COR-L47 (cell line): ENCODE measurements at regions not wholly inside any gene's neighbourhood (a gene's known extent, or its start where the extent isn't known, plus 50 kb on each side); places are given as distances from the start of the nearest gene placed in this dataset.

ENCODE experiments used
- DNase-seq: peaks from one replicate; lab custom pipeline; 2025; lab: John Stamatoyannopoulos, UW

DNA sequence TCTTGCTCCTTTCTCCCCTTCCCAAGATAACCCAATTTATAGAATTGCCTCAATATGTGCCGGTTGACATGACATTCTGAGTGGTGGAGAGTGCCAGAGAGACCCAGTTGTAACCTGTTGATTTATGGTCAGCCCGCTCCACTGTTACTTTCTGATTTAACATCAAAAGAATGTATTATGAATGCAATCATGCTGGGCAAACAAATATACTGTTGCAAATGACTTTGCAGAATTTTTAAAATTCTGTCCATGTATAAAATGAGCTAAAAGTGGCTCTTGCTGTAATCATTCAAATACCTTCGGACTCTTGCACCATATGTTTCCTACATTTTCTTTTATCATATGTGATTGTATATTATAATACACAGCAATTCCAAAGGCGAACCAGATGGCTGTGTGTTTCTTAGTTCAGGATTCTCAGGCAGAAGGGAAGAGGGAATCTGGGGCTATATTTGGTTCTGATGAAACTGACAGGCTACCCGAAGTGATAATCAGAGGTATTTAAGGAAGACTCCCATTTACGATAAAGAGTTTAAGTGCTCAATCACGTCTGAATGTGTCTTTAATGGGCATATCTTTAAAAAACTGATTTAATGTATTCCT lies 131.7 kb downstream of the CLCN4 start:
- DNase-seq: no peak

DNA sequence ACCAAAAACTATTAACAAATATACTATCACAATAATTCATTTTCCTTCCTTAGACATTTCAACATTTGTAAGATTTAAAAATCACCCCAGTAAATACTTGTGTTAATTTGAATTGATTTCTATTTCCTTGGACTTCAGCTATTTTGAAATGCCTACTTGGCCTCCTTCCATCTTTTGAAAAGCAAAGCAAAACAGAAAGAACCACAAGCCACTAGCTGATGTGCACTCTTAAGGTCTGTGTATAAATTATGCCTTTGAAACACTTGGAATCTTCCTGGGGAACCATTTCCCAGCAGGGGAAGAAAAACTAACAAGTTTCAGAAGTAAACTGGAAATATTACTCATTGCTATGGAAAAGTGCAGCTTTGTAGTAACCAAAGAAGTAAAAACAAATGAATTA lies 139.8 kb downstream of the CLCN4 start:
- DNase-seq: no peak

DNA sequence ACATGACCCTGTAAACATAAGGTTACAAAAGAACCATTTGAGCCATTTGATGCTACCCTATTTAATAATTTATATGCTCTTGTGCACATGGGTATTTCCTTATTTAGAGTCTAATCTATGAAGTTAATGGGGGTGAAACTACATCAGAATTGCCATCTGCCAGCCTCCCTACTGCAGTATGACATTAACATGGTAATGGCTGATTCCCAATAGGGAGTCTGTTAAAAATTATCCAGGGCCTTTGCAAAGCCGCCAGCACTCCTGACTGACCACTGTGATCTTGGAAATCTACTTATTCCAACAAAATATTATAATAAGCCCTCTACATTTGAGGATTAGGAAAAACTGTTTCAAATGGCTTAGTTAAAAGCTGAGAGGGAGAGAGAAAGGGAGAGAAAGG lies 153.7 kb downstream of the CLCN4 start:
- no peak for DNase-seq

DNA sequence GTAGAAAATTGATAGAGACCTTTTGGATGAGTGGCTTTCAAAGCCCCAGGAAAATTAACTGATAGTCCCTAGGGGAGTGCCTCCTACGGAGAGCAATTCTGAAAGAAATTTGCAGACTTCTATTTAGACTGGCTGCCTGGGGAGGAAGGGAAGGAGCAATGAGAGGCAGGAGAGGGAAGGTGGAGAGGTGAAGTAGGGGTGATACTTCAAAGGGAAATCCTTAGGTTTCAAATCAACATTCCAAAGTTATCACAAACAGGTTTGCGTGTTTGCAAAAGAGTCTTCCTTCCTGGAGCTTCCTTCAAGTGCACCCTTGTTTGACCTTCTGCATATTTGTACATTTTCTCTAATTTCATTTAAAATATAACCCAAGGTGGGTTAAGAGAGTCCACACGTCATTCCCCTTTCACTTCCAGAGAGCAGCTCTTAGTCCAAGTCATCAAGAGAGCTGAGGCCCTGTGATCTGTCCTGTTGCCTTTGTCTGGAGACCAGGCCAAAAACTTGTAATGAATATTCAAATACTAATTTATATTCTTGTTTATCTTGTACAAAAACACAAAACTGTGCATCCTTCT lies 157.8 kb downstream of the CLCN4 start:
- DNase-seq: no peak

DNA sequence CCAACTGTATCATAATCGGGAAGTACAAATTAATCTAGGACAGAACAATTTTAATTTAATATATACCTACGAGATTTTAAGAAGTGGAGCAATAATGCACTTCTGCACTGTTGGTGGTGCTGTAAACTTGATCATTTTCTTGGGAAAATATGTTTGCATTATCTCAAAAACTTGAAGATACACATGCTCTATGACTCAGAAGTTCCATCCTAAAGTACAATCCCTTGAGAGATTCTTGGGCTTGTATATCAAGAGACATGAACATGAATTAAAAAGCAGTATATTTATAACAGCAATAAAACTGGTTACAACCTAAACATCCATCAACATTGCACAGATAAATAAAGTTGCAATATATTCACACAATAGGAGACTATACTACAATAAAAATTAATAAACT lies 168.8 kb downstream of the CLCN4 start:
- DNase-seq: no peak

DNA sequence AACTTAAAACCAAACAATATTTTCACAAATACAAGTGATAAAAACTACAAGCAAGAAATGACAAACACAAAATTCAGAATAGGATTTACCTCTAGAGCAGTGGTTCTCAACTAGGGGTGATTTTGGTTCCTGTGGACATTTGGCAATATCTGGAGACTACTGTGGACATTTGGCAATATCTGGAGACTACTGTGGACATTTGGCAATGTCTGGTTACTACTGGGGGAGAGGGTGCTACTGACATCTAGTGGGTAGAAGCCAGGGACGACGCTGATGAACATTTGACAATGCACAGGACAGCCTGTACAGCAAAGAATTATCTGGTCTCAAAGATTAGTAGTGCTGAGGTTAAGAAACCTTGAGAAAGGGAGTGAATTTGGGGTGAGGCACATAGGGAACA lies 169.8 kb downstream of the CLCN4 start:
- no peak for DNase-seq

DNA sequence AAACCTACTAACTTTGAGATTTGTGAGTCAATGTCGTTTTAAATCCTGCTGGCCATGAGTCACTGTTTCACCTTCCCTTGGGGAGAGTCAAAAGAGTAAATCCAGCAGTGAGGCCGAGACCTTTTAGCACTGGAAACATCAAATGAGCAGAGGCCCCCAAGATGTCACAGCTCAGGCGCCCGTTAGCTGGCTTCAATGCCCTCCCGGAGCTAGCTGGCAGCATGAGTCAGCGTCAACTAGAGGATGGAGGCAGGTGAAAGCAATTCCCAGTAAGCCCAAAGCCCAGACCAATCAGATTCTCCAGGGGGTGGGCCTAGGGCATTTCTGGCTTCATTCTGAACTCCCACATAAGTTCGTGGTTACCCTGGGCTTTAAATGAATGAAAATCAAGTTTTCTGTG lies 170.9 kb downstream of the CLCN4 start:
- DNase-seq: no peak

DNA sequence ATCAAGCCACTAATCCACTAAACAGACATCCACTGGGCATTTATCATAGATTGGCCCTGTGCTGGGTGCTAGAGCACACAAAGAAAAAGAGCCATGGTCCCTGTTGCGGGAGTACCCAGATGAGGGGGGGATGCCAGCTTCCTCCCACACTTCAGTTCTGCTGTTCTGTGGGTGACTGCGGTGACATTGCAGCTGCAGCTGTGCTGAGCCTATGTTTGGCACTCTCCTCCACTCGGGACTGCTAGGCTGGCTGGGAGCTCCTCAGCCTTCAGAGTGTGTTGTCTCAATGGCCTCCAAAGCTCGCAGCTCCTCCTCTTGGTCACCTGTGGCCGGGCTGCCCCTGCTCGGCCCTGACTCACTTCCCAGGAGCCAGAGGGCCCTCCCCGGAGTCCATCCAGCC lies 173.2 kb downstream of the CLCN4 start:
- no peak for DNase-seq

DNA sequence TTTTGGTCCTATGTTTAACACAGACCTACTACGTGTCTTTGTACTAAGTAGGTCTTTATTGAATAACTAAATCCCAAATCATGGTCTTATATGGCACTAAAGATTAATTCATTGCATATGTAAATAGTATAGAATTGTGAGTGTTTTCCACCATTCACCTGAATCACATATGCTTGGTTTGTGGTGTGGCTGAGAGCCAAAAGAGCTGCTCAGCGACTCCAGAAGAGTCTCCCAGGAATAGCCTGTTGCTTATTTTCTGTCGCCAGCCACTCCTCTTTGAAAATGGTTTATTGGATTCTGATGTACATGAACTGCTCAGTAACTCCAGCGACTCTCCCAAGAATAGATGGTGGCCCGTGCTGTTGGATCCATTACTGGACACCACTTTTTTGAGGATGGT lies 184.5 kb downstream of the CLCN4 start:
- no peak for DNase-seq

DNA sequence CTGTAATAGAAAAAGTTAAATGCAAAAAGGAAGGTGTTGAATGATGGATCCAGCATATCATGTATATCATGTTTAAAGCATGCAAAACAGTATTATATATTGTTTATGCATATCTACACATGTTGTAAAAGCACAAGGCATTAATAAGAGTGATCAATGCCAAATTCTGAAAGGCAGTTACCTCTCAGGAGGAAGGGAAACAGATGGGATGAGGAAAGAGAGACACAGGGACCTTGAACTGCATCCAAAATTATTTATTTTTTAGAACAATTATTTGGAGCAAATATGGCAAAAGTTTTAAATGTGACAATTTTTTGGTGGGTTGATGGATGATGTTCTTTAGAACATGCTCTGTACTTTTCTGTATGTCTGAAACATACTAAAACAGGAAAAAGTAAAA lies 193.4 kb downstream of the CLCN4 start:
- no peak for DNase-seq

DNA sequence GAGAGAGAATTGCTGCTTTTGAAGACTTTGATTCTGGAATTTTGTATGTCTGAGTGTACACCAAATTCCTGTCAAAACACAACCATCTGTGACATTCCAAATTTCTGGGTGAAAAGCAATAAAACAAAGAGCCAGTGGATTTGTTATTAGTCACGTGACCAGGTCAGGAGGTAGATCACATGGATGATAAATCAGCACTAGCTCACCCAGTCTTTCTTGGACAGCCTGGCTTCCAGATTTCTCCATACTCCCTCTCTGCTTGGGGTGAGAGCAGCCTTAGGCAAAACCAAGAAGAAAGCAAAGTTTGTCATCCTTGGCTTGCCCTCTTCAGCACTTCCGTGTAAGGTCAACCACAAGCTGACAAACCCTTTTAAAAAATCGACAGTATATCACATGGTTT lies 194.2 kb downstream of the CLCN4 start:
- no peak for DNase-seq

DNA sequence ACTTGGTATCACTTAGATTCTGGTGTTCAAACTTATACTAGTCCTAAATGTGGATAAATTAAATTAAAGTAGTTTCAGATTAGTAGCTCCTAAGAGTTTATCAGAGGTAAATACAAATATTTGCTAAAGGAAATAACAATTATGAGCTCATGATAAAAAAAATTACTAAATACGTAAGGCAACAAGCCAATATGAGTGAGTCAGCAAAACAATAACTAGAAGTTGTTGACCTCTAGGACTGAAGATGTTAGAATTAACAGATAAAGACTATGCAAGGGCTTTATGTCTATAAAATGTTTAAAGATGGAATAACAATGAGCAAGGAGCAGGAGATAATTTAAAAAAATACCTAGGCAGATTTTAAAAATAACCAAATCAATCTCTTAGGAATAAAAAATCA lies 195.8 kb downstream of the CLCN4 start:
- DNase-seq: no peak

DNA sequence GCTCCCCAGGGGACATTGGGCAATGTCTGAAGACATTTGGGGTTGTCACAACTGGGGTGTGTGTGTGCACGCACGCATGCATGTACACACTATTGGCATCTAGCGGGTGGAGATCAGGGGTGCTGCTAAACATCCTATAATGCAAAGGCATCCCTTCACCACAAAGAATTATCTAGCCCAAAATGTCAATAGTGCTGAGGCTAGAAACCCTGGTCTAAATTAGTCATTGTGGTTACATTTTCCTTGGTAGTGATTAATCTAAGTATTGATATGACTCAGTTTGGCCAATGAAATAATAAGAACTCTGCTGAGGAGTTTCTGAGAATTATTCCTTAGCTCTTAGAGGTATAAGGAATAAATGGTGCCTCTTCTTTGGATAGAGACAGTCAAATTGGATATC lies 200.2 kb downstream of the CLCN4 start:
- DNase-seq: no peak

DNA sequence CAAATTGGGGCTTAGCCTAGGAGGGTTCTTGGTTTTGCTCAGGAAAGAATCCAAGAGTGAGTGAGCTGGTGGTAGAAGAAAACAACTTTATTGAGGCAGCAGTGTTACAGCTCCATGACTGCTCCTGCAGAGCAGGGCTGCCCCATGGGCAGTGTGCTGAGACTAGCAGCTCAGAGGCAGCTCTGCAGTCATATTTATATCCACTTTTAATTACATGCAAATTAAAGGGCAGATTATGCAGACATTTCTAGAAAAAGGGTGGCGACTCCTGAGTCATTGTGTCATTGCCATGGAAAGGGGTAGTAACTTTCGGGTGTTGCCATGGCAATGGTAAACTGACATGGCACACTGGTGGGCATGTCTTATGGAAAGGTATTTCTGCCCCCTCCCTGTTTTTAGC lies 202.2 kb downstream of the CLCN4 start:
- DNase-seq: no peak

DNA sequence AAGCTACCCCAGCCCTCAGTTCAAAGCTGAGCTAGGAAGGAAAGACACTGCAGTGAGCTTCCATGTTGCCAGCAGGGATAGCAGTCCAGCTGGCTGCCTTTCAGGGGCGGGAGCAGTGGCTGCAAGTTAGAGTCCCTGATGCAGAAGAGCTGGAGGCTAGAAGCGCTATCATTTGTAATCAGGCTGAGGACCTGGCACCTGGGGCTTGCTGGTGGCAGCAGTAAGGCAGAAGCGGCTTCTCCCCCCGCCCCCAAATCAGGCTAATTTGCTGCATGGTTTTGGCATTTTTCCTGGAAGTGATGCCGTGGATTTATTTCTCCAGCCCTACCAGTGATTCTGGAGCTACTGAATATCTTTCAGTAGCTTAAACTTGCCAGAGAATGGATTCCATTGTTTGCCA lies 203.3 kb downstream of the CLCN4 start:
- peak; percentile 24 for DNase-seq

DNA sequence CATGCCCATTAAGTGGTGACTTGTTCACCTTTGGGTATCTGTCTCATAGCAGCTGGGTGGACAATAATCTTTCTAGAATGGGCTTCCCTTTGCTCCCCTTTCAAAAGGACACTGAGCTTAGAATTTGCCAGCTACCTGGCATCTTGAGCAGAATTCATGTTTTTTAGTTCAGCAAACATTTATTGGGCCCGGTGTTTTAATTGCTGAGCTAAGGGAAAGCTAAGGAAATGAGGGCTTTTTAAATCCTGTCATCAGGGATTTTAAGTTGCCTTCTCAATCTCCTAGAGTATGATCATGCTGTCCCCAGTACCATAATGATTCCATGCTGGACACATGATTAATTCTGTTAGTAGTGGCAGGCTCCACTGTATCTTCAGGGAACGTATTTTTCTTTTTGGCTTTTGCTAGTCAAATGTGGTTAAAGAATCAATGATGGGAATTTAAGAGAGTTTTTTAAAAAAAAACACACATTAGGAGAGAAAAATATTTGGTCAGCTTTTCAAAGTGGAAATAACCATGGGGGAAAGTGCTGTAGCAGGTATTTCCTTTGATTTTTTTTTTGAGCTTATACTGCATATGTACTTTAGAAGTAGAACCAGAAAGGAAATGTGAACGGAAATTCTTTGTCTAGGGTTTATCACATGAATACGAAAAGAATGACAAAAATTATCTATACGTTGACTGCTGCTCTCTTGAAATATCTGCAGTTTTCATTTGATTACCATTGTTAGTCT lies 208.9 kb downstream of the CLCN4 start:
- DNase-seq: no peak

DNA sequence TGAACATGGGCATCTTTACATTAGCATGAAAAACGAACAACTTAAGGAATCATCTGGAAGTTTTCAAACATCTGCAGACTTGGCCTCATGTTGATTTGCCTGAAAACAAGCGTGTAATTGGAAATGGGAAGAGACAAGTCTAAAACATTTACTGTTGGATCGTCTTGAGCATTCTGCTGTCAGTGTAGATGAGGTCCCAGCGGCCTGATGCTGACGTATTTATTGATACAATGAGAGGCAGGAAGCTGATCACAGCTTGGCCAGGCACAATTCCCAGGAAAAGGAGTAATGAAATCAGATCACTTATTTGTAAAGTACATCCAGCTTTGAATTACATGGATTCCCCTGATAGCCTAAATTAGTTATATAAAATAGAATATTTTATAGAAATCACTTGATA lies 210.6 kb downstream of the CLCN4 start:
- no peak for DNase-seq

DNA sequence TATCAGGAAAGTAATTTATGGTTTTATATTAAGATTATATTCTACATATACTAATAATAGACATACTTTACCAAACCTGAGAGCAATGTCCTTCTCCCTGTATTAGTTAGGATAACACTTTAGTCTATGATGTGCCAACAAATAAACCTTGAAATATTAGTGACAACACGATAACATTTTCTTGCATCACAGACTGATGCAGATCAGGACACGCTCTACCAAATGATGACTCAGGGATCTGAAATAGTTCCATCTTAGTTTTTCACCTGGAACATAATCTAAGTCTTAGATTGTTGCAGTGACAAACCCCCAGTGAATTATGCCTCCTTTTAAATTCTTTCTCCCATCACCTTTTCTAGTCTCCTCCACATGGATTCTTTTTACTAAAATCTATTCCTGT lies 214.2 kb downstream of the CLCN4 start:
- DNase-seq: no peak

DNA sequence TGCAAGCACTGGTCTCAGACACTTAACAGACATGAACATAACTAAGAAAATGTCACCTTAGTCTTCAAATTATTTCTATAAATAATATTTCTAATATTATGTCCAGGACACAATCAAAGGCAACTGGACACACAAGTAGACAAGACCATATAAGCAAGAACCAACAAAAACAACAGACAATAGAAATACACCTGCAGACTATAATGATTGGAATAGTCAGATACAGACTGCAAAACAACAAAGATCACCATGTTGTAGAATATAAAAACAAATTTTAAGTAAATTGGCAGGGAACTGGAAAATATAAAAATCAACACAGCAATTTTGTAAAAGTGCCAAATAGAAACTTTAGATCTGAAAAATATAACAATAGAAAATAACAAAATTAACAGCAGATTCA lies 220.7 kb downstream of the CLCN4 start:
- DNase-seq: no peak

DNA sequence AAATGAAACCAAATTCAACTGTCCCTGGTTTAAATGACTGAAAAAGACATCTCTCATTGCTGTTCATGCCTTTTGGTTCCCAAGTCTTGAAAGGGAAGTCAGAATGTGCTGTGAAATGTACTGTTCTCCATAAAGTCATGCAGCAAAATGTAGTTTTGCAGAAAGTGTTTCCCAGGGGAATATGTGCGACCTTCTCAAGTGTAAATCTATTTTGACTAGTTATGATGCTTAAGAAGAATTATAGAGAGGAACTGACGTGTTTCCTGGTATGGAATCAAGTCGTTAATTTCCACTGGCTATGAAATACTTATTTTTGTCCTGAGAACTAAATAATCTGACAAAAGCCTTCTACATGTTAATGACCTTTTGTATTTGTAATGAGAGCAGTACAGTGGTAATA lies 223.1 kb downstream of the CLCN4 start:
- DNase-seq: no peak

DNA sequence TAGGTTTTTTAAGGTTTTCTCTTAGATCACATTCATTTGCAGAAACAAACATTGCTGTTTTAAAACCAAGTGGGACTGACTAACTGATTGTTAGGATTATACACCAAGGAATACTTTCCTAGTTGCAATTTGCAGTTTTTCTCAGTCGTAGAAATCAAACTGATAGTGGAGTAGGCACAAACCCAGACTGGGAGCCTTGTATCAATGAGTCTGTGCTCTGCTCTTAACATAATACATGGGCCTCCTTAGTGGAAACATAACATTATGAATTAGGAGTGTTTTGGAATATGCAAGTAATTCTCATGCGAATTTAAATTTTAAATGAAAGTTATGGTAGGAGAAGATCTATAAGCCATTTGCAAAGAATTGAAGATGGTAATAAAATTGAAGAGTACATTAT lies 223.5 kb downstream of the CLCN4 start:
- DNase-seq: no peak

DNA sequence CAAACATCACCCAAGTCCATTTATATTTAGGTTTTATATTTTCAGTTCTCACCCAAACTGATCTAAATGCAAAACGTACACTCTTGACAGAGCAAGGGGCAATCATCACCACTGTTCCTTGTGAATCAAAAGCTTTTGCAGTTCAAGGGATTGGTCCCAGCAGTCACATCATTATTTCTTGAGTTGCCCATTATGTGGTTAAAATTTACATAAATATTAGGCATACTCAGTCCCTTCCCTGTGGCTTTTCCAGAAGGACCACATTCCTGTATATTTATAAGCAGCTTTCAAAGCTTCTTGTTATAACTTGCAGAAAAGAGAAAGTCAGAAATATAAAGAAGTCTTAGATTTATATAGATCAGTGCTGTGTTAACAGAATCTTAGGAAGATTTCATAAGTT lies 224.4 kb downstream of the CLCN4 start:
- DNase-seq: no peak

DNA sequence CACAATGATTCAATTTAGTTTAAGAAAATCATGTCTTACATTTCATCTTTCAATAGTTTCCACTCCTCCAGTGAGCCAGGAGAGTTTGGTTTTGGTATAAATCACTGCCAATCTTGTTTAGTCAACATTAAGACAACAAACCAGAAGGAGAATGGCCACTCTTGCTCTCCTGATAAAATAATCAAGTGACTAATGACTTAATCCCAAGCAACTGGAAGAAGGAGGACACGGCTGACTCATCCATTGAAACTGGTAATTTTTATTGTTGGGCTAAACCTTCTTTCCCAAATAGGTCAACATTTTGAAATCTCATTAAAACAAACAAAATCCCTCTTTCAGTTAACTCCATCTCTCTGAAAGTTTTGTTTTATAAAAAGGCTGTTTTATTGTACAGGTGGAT lies 230.2 kb downstream of the CLCN4 start:
- DNase-seq: no peak

DNA sequence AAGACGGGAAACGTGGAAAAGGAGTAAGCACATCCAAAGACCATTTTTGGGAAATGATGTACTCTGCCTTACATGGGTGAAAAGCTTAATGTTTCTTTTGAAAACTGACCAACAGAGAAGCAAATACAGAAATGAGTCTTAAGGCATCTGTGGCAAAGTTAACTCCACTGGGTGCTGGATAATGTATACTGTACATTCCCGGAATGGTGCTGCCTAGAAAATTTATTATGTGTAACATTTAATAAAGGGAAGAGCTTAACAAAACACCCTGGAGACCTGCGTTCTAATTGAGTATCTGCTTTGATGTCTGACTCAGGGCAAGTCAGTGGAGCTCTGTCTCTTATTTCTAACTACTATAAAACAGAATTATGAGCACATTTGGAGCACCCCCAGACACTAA lies 230.2 kb downstream of the MID1 start:
- DNase-seq: no peak
